Gastroesophageal sphincter (tissue), 4 donors: ENCODE measurements at regions not wholly inside any gene's neighbourhood (a gene's known extent, or its start where the extent isn't known, plus 50 kb on each side); places are given as distances from the start of the nearest gene placed in this dataset.

ENCODE experiments used
- ATAC-seq: fragments of 150-250 bp; one replicate; pipeline ENCODE4 v1.9.1; 2016; ENCODE audit warnings: mild to moderate bottlenecking, moderate library complexity
- H3K27ac ChIP-seq, 4 donors: fragments of 200-600 bp; sonication (generic) in 3 of 4; 1 replicate in 3 of 4; 2 replicates in 1 of 4; pipeline ENCODE4 v1.5.1; 2016 to 2019
- H3K27me3 ChIP-seq: fragments of 200-600 bp; sonication (generic); one replicate; pipeline ENCODE4 v1.5.1; 2019
- H3K36me3 ChIP-seq, 2 donors: fragments of 200-600 bp; sonication (generic); one replicate each; pipeline ENCODE4 v1.5.1; 2019; ENCODE audit warnings: control low read depth in 1 of 2
- H3K4me1 ChIP-seq, 3 donors: fragments of 200-600 bp; sonication (generic); 1 replicate in 2 of 3; 2 replicates in 1 of 3; pipeline ENCODE4 v1.5.1; 2016 to 2019; ENCODE audit warnings: control low read depth in 2 of 3
- H3K4me3 ChIP-seq, 2 donors: fragments of 200-600 bp; sonication (generic); one replicate each; pipeline ENCODE4 v1.5.1; 2019; ENCODE audit warnings: mild to moderate bottlenecking in 1 of 2, moderate library complexity in 1 of 2
- H3K9me3 ChIP-seq, 3 donors: fragments of 200-600 bp; sonication (generic); one replicate each; pipeline ENCODE4 v1.5.1; 2017 to 2019; ENCODE audit warnings: control low read depth in 2 of 3
- CTCF ChIP-seq, 4 experiments: fragments of 200-600 bp in 2 of 4; fragments of 450-650 bp in 2 of 4; sonication (generic) in 1 of 4; IDR thresholded peaks; one replicate each; pipeline ENCODE4 v1.5.1; 2017 to 2019; ENCODE audit warnings: antibody characterized with exemption in 4 of 4, mild to moderate bottlenecking in 2 of 4, moderate library complexity in 2 of 4
- EP300 ChIP-seq: sonication (generic); formaldehyde crosslinking; IDR thresholded peaks from one replicate; pipeline ENCODE4 v1.6.1; 2017; ENCODE audit warnings: antibody characterized with exemption, mild to moderate bottlenecking
- POLR2A ChIP-seq, 2 donors: fragments of 450-650 bp; IDR thresholded peaks; one replicate each; pipeline ENCODE4 v1.6.1; 2017; ENCODE audit warnings: antibody characterized with exemption in 2 of 2, mild to moderate bottlenecking in 2 of 2, moderate library complexity in 1 of 2
- POLR2AphosphoS5 ChIP-seq: sonication (generic); formaldehyde crosslinking; IDR thresholded peaks from one replicate; pipeline ENCODE4 v1.6.1; 2017; ENCODE audit warnings: antibody characterized with exemption
- WGBS, 2 donors: methylation state at CpG; one replicate each; pipeline ENCODE4 v1.1.5; 2018; ENCODE audit warnings: low coverage in 1 of 2; 5-methylcytosine and 5-hydroxymethylcytosine counted together

GRCh38 chr2:60092781-60093180, 460.7 kb downstream of the BCL11A start:
- ATAC-seq = no peak
- no peak overlapping the region for H3K27ac ChIP-seq
- H3K4me3 ChIP-seq = no peak overlapping the region
- no peak for TF ChIP-seq POLR2A (IDR thresholded peaks at IDR 0.05)
- TF ChIP-seq CTCF (IDR thresholded peaks at IDR 0.05) = no peak
- TF ChIP-seq POLR2AphosphoS5 = no peak
- no peak for TF ChIP-seq EP300
- no peaks in the 10 kb centered on the region for H3K36me3 ChIP-seq
- 94 to 100% methylated on average over 1 to 2 of the region's 2 CpGs for WGBS, 2 donors
- H3K27me3 ChIP-seq = no peaks in the 10 kb centered on the region
- H3K4me1 ChIP-seq = no peaks in the 10 kb centered on the region
- H3K9me3 ChIP-seq = no peaks in the 10 kb centered on the region

- TF ChIP-seq CTCF (IDR thresholded peaks at IDR 0.05) = no peak
- TF ChIP-seq POLR2AphosphoS5 = no peak
- TF ChIP-seq EP300 = no peak
- TF ChIP-seq POLR2A (IDR thresholded peaks at IDR 0.05) = no peak
- H3K4me3 ChIP-seq = no peak overlapping the region
- H3K4me1 ChIP-seq = no peaks in the 10 kb centered on the region
- H3K36me3 ChIP-seq = no peaks in the 10 kb centered on the region
- H3K27ac ChIP-seq = no peak overlapping the region
- no peak for ATAC-seq
- H3K27me3 ChIP-seq = no peaks in the 10 kb centered on the region
- 79 to 94% methylated on average over 3 to 5 of the region's 5 CpGs for WGBS, 2 donors
- H3K9me3 ChIP-seq = no peaks in the 10 kb centered on the region
These were observed 461.6 kb downstream of the BCL11A start for GRCh38 chr2:60091894-60092293.

GRCh38 chr2:60091266-60091665, 462.2 kb downstream of the BCL11A start:
- H3K36me3 ChIP-seq = no peaks in the 10 kb centered on the region
- WGBS, 2 donors = 42% methylated on average over 2 of the region's 2 CpGs; no CpG with 5 or more reads in 1 of the 2 donors
- ATAC-seq = no peak
- TF ChIP-seq POLR2AphosphoS5 = no peak
- TF ChIP-seq POLR2A (IDR thresholded peaks at IDR 0.05) = no peak
- no peak for TF ChIP-seq EP300
- no peaks in the 10 kb centered on the region for H3K9me3 ChIP-seq
- no peak overlapping the region for H3K27ac ChIP-seq
- H3K27me3 ChIP-seq = no peaks in the 10 kb centered on the region
- H3K4me1 ChIP-seq = no peaks in the 10 kb centered on the region
- no peak overlapping the region for H3K4me3 ChIP-seq

- no peak overlapping the region for H3K4me3 ChIP-seq
- TF ChIP-seq POLR2A (IDR thresholded peaks at IDR 0.05) (no peak), POLR2AphosphoS5 (no peak), EP300 (no peak), CTCF (IDR thresholded peaks at IDR 0.05) (no peak)
- H3K4me1 ChIP-seq = no peaks in the 10 kb centered on the region
- H3K9me3 ChIP-seq = no peaks in the 10 kb centered on the region
- no peak for ATAC-seq
- 87 to 100% methylated on average over 2 of the region's 2 CpGs for WGBS, 2 donors
- no peaks in the 10 kb centered on the region for H3K36me3 ChIP-seq
- no peaks in the 10 kb centered on the region for H3K27me3 ChIP-seq
- H3K27ac ChIP-seq = no peak overlapping the region
These were observed 473.9 kb downstream of the BCL11A start for GRCh38 chr2:60079562-60079961.

GRCh38 chr2:60075048-60075447, 478.4 kb downstream of the BCL11A start:
- 78 to 95% methylated on average over 1 to 3 of the region's 6 CpGs for WGBS, 2 donors
- TF ChIP-seq CTCF (IDR thresholded peaks at IDR 0.05) = no peak
- no peak for TF ChIP-seq POLR2A (IDR thresholded peaks at IDR 0.05)
- no peak for TF ChIP-seq POLR2AphosphoS5
- no peak for TF ChIP-seq EP300
- peaks cover 4% of the 10 kb centered on the region for H3K27me3 ChIP-seq
- no peak overlapping the region for H3K27ac ChIP-seq
- H3K36me3 ChIP-seq = no peaks in the 10 kb centered on the region
- H3K4me1 ChIP-seq = no peaks in the 10 kb centered on the region
- ATAC-seq = no peak
- no peaks in the 10 kb centered on the region for H3K9me3 ChIP-seq
- no peak overlapping the region for H3K4me3 ChIP-seq
